ENCODE measurements at regions not wholly inside any gene's neighbourhood (a gene's known extent, or its start where the extent isn't known, plus 50 kb on each side); places are given as distances from the start of the nearest gene placed in this dataset.

DNA sequence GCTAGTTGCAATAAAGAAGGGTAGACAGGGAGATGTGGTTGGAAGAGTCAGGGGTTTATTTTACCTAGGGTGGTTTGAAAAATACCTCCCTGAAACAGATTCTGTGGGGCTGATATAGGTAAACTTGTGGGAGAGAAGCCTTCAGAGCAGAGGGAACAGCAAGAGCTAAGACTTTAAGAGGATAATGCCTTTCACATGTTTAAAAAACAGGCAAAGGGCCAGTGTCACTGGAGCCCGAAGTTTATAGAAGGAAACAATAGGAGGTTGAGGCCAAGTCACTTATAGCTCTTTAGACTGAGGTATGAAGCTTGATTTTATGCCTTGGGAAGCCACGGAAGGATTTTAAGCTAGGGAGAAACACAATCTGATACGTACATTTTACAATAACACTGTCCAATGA lies 448.7 kb downstream of the TAFA4 start (continued):
- no peak for TF ChIP-seq RFX5 (IDR thresholded peaks at IDR 0.05)

DNA sequence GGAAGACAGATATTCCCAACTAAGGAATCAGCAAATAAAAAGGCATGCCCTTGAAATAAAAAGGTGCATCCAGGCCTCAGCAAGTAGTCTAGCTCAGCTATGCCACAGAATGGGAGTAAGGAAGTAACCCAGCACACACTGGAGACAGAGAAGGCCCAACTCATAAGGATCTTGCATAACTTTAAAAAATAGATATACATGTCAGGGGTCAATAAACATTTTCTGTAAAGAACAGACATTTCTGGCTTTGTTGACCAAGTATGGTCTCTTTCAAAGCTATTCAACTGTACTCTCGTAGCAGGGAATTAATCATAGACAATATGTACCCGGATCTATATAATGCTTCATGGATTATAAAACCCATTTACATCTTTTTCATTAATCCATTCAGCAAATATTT lies 449.3 kb downstream of the TAFA4 start:
- WGBS (ENCODE audit: missing lambda C conversion rate), result 0% methylated on average over 2 of the region's 2 CpGs
- TF ChIP-seq NPAS2 (CRISPR knock-in tag; IDR thresholded peaks at IDR 0.05; ENCODE audit: borderline replicate concordance) (no peak), EP300 (IDR thresholded peaks at IDR 0.05) (no peak), TFCP2L1 (CRISPR knock-in tag; IDR thresholded peaks at IDR 0.05) (no peak), CTCF (IDR thresholded peaks at IDR 0.05) (no peak), CHD4 (IDR thresholded peaks at IDR 0.05; ENCODE audit: borderline replicate concordance) (no peak), HEYL (CRISPR knock-in tag; IDR thresholded peaks at IDR 0.05) (no peak), PHF8 (IDR thresholded peaks at IDR 0.05; ENCODE audit: borderline replicate concordance, low read depth) (no peak), REST (IDR thresholded peaks at IDR 0.05) (no peak), CHD2 (IDR thresholded peaks at IDR 0.05; ENCODE audit: low read length, partially characterized antibody) (no peak), POLR2AphosphoS2 (conservative IDR thresholded peaks at IDR 0.05; ENCODE audit: low read length) (no peak)
- TF ChIP-seq, protein P1, sequence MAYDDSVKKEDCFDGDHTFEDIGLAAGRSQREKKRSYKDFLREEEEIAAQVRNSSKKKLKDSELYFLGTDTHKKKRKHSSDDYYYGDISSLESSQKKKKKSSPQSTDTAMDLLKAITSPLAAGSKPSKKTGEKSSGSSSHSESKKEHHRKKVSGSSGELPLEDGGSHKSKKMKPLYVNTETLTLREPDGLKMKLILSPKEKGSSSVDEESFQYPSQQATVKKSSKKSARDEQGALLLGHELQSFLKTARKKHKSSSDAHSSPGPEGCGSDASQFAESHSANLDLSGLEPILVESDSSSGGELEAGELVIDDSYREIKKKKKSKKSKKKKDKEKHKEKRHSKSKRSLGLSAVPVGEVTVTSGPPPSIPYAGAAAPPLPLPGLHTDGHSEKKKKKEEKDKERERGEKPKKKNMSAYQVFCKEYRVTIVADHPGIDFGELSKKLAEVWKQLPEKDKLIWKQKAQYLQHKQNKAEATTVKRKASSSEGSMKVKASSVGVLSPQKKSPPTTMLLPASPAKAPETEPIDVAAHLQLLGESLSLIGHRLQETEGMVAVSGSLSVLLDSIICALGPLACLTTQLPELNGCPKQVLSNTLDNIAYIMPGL (CRISPR knock-in tag; IDR thresholded peaks at IDR 0.05; ENCODE audit: borderline replicate concordance), result no peak
- TF ChIP-seq, protein P2, sequence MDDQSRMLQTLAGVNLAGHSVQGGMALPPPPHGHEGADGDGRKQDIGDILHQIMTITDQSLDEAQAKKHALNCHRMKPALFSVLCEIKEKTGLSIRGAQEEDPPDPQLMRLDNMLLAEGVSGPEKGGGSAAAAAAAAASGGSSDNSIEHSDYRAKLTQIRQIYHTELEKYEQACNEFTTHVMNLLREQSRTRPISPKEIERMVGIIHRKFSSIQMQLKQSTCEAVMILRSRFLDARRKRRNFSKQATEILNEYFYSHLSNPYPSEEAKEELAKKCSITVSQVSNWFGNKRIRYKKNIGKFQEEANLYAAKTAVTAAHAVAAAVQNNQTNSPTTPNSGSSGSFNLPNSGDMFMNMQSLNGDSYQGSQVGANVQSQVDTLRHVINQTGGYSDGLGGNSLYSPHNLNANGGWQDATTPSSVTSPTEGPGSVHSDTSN (IDR thresholded peaks at IDR 0.05), result no peak
- ATAC-seq (no peak), FAIRE-seq (no peak), DNase-seq (ENCODE audit: low read depth in 1 of 2, low spot score in 1 of 2) (no peak)
- Histone ChIP-seq H3K9me3 (no peaks in the 10 kb centered on the region), H3K4me2 (no peak overlapping the region), H3K4me1 (no peaks in the 10 kb centered on the region), H3K4me3 (no peak overlapping the region), H3K27ac (no peak overlapping the region)
- ChIA-PET CTCF (no interaction called here), POLR2A (no interaction called here)

GRCh38 chr3:68482565-68482964 lies 449.8 kb downstream of the TAFA4 start:
- ATAC-seq (no peak), DNase-seq (ENCODE audit: low read depth in 1 of 2, low spot score in 1 of 2) (no peak), FAIRE-seq (no peak)
- CTCF ChIA-PET, result no interaction called here
- H3K4me3 ChIP-seq, result no peak overlapping the region
- H3K4me2 ChIP-seq, result no peak overlapping the region
- POLR2A ChIA-PET, result no interaction called here
- no peak overlapping the region for H3K27ac ChIP-seq
- H3K4me1 ChIP-seq, result no peaks in the 10 kb centered on the region
- H3K9me3 ChIP-seq, result no peaks in the 10 kb centered on the region
- 4% methylated on average over 2 of the region's 2 CpGs for WGBS (ENCODE audit: missing lambda C conversion rate)
- TF ChIP-seq ZNF302 (CRISPR knock-in tag; IDR thresholded peaks at IDR 0.05) (no peak), E2F6 (IDR thresholded peaks at IDR 0.05; ENCODE audit: borderline replicate concordance, low read depth) (no peak), NPAS2 (CRISPR knock-in tag; IDR thresholded peaks at IDR 0.05; ENCODE audit: borderline replicate concordance) (no peak), MAFK (IDR thresholded peaks at IDR 0.05; ENCODE audit: partially characterized antibody) (no peak), ATOH8 (CRISPR knock-in tag; IDR thresholded peaks at IDR 0.05; ENCODE audit: low read depth) (no peak), EHF (CRISPR knock-in tag; IDR thresholded peaks at IDR 0.05) (no peak)
- TF ChIP-seq, protein P2 (IDR thresholded peaks at IDR 0.05), result no peak

Data from A549 (cell line).